Gastrocnemius medialis (tissue), 4 donors: ENCODE measurements at regions not wholly inside any gene's neighbourhood (a gene's known extent, or its start where the extent isn't known, plus 50 kb on each side); places are given as distances from the start of the nearest gene placed in this dataset.
"Not testable (repeated sequence)": the region's sequence is repeated elsewhere in the genome, so short reads cannot be mapped to it uniquely, and the experiment has no call there.

ENCODE experiments used
- ATAC-seq, 2 donors: fragments of 150-250 bp; one replicate each; pipeline ENCODE4 v1.9.1; 2016
- DNase-seq, 2 donors: peaks; one replicate each; pipeline ENCODE4 v3.0.0-alpha.2; 2019
- H3K27ac ChIP-seq, 4 donors: fragments of 200-600 bp; sonication (generic); 1 replicate in 1 of 4; 2 replicates in 3 of 4; pipeline ENCODE4 v1.5.1; 2016 to 2018; ENCODE audit warnings: mild to moderate bottlenecking in 2 of 4, moderate library complexity in 1 of 4
- H3K27me3 ChIP-seq, 3 donors: fragments of 200-600 bp; sonication (generic) in 2 of 3; 1 replicate in 1 of 3; 2 replicates in 2 of 3; pipeline versions ENCODE4 v1.5.1 to v1.6.0; 2016 to 2019; ENCODE audit warnings: mild to moderate bottlenecking in 1 of 3, moderate library complexity in 1 of 3
- H3K36me3 ChIP-seq, 2 donors: fragments of 200-600 bp; sonication (generic) in 1 of 2; one replicate each; pipeline ENCODE4 v1.5.1; 2017 to 2018
- H3K4me1 ChIP-seq, 2 donors: fragments of 200-600 bp; sonication (generic) in 1 of 2; one replicate each; pipeline ENCODE4 v1.5.1; 2016 to 2017; ENCODE audit warnings: mild to moderate bottlenecking in 2 of 2
- H3K4me3 ChIP-seq, 4 donors: fragments of 200-600 bp; sonication (generic) in 3 of 4; 1 replicate in 1 of 4; 2 replicates in 3 of 4; pipeline ENCODE4 v1.5.1; 2016 to 2019; ENCODE audit warnings: mild to moderate bottlenecking in 2 of 4
- H3K9me3 ChIP-seq, 3 donors: fragments of 200-600 bp; sonication (generic) in 2 of 3; 1 replicate in 1 of 3; 2 replicates in 2 of 3; pipeline ENCODE4 v1.5.1; 2016 to 2019
- POLR2A ChIP-seq, 2 donors: fragments of 450-650 bp; IDR thresholded peaks; one replicate each; pipeline ENCODE4 v1.6.1; 2017; ENCODE audit warnings: antibody characterized with exemption in 2 of 2, mild to moderate bottlenecking in 2 of 2, moderate library complexity in 2 of 2
- in situ Hi-C, 4 donors: fragments of 200-750 bp; cut with MboI; loops; one replicate each; pipeline versions ENCODE4 v1.15.0 to v1.8.0; 2017; ENCODE audit warnings: low sequenced_read_pairs in 4 of 4
- intact Hi-C: fragments of 100-400 bp; cut with DNase I; formaldehyde crosslinking; loops from one replicate; pipeline ENCODE4 v1.15.1; 2023; ENCODE audit warnings: low total_unique reads
- TF ChIP-seq, protein P1 (sequence below), 5 experiments: fragments of 450-650 bp in 3 of 5; fragments of 200-600 bp in 2 of 5; sonication (generic) in 2 of 5; IDR thresholded peaks in 4 of 5; conservative IDR thresholded peaks in 1 of 5; 1 replicate in 4 of 5; 2 replicates in 1 of 5; pipeline ENCODE4 v1.5.1; 2016 to 2019; ENCODE audit warnings: antibody characterized with exemption in 5 of 5, mild to moderate bottlenecking in 3 of 5, moderate library complexity in 3 of 5

- Histone ChIP-seq H3K27ac (no peak overlapping the region), H3K36me3 (no peaks in the 10 kb centered on the region), H3K4me1 (no peaks in the 10 kb centered on the region), H3K9me3 (no peaks in the 10 kb centered on the region), H3K27me3 (no peaks in the 10 kb centered on the region), H3K4me3 (no peak overlapping the region)
- no peak for DNase-seq
- intact Hi-C loops (no loop called here), in situ Hi-C loops (no loop called here)
- no peak for TF ChIP-seq POLR2A (IDR thresholded peaks at IDR 0.05)
- TF ChIP-seq, protein P1, sequence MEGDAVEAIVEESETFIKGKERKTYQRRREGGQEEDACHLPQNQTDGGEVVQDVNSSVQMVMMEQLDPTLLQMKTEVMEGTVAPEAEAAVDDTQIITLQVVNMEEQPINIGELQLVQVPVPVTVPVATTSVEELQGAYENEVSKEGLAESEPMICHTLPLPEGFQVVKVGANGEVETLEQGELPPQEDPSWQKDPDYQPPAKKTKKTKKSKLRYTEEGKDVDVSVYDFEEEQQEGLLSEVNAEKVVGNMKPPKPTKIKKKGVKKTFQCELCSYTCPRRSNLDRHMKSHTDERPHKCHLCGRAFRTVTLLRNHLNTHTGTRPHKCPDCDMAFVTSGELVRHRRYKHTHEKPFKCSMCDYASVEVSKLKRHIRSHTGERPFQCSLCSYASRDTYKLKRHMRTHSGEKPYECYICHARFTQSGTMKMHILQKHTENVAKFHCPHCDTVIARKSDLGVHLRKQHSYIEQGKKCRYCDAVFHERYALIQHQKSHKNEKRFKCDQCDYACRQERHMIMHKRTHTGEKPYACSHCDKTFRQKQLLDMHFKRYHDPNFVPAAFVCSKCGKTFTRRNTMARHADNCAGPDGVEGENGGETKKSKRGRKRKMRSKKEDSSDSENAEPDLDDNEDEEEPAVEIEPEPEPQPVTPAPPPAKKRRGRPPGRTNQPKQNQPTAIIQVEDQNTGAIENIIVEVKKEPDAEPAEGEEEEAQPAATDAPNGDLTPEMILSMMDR (IDR thresholded peaks at IDR 0.05 in 4 of 5, conservative IDR thresholded peaks at IDR 0.05 in 1 of 5) = no peak
- ATAC-seq = no peak
These were observed 626.6 kb upstream of the GHITM start for GRCh38 chr10:83512681-83513080.

GRCh38 chr10:83515001-83515400 is 624.3 kb upstream of the GHITM start:
- TF ChIP-seq POLR2A (IDR thresholded peaks at IDR 0.05) = no peak
- TF ChIP-seq, protein P1 (IDR thresholded peaks at IDR 0.05 in 4 of 5, conservative IDR thresholded peaks at IDR 0.05 in 1 of 5) = no peak
- in situ Hi-C loops = no loop called here
- Histone ChIP-seq H3K27me3 (no peaks in the 10 kb centered on the region), H3K4me3 (no peak overlapping the region), H3K4me1 (no peaks in the 10 kb centered on the region), H3K36me3 (no peaks in the 10 kb centered on the region), H3K27ac (no peak overlapping the region), H3K9me3 (no peaks in the 10 kb centered on the region)
- intact Hi-C loops = no loop called here
- DNase-seq = no peak
- ATAC-seq = no peak

DNA sequence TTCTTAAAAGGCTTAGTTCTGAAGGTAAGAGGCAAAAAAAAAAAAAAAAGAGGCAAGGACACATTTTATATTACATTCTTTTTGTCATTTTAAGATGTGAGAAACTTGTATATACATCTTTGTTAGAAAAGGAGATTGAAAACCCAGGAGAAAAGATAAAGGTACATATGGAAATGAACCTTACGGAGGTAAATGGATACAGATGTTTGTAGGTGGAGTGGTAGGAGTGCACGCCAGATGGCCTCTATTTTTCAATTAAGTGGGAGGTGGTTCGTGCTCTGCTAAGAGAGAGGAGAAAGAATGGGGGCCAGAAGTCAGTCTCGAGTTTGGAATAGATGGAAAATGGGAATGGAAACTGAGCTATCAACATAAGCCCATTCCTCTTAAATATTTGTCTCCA is 622.5 kb upstream of the GHITM start:
- no peak overlapping the region for H3K4me3 ChIP-seq
- intact Hi-C loops = no loop called here

DNA sequence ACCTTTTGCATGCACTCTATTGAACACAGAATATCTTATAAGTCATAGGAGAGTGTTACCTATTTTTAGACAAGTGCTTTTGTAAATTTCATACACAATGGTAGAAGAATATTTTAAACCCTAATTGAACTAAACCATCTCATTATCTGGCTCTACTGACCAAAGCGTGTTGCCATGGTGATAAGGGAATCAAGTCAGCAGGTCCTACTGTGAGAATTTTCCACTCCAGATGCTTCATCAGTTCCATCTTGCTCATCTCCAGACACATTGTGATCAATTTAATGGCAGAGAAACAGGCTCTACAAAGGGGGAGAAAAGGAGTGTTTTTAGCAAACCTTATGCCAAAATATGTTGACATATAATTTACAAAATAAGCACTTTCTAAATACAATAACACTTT is 621.9 kb upstream of the GHITM start:
- ATAC-seq (no peak), DNase-seq (no peak)
- intact Hi-C loops (no loop called here), in situ Hi-C loops (no loop called here)
- Histone ChIP-seq H3K36me3 (no peaks in the 10 kb centered on the region), H3K4me3 (no peak overlapping the region), H3K9me3 (no peaks in the 10 kb centered on the region), H3K27ac (no peak overlapping the region), H3K4me1 (no peaks in the 10 kb centered on the region), H3K27me3 (no peaks in the 10 kb centered on the region)
- no peak for TF ChIP-seq POLR2A (IDR thresholded peaks at IDR 0.05)
- TF ChIP-seq, protein P1 (IDR thresholded peaks at IDR 0.05 in 4 of 5, conservative IDR thresholded peaks at IDR 0.05 in 1 of 5) = no peak

More for the DNA sequence above, 622.5 kb upstream of the GHITM start:
- Histone ChIP-seq H3K4me1 (no peaks in the 10 kb centered on the region), H3K36me3 (no peaks in the 10 kb centered on the region), H3K27ac (no peak overlapping the region), H3K27me3 (no peaks in the 10 kb centered on the region), H3K9me3 (no peaks in the 10 kb centered on the region)
- DNase-seq (no peak), ATAC-seq (no peak)
- TF ChIP-seq POLR2A (IDR thresholded peaks at IDR 0.05) = no peak
- TF ChIP-seq, protein P1 (IDR thresholded peaks at IDR 0.05 in 4 of 5, conservative IDR thresholded peaks at IDR 0.05 in 1 of 5) = no peak
- in situ Hi-C loops = no loop called here

GRCh38 chr10:83518779-83519178 is 620.5 kb upstream of the GHITM start:
- Histone ChIP-seq H3K4me1 (no peaks in the 10 kb centered on the region), H3K36me3 (no peaks in the 10 kb centered on the region), H3K27ac (no peak overlapping the region), H3K27me3 (no peaks in the 10 kb centered on the region), H3K4me3 (no peak overlapping the region), H3K9me3 (no peaks in the 10 kb centered on the region)
- TF ChIP-seq POLR2A (IDR thresholded peaks at IDR 0.05) = no peak
- TF ChIP-seq, protein P1 (IDR thresholded peaks at IDR 0.05 in 4 of 5, conservative IDR thresholded peaks at IDR 0.05 in 1 of 5) = no peak
- ATAC-seq (no peak), DNase-seq (no peak)
- intact Hi-C loops (no loop called here), in situ Hi-C loops (no loop called here)

GRCh38 chr10:83520386-83520785 is 618.9 kb upstream of the GHITM start:
- H3K9me3 ChIP-seq, in situ Hi-C loops, DNase-seq, H3K27ac ChIP-seq, ATAC-seq, H3K36me3 ChIP-seq, intact Hi-C loops, H3K4me1 ChIP-seq, H3K4me3 ChIP-seq, H3K27me3 ChIP-seq: not testable (repeated sequence)
